Endothelial cell of umbilical vein (primary cell): ENCODE measurements at regions not wholly inside any gene's neighbourhood (a gene's known extent, or its start where the extent isn't known, plus 50 kb on each side); places are given as distances from the start of the nearest gene placed in this dataset.

Experiments
- BruUV-seq: library from RNA; stranded (reverse); fragments of 400-500 nt; replicated peaks from 2 replicates; lab custom pipeline; 2021; lab: Mats Ljungman, UMichigan
- CTCF ChIA-PET: fragments of 300-600, 350-600 bp; sonication (Branson Sonifier 250); formaldehyde crosslinking; loops from one replicate; lab custom pipeline; 2021; ENCODE audit warnings: antibody characterized with exemption, inconsistent platforms; lab: Charles Lee
- POLR2A ChIA-PET: fragments of 300-600, 350-600 bp; sonication (Branson Sonifier 250); formaldehyde crosslinking; loops from one replicate; lab custom pipeline; 2021; ENCODE audit warnings: antibody characterized with exemption, inconsistent platforms; lab: Charles Lee
- DNase-seq: peaks from one replicate; pipeline ENCODE4 v3.0.0-alpha.2; 2011; ENCODE audit warnings: low read depth, low spot score
- FAIRE-seq: peaks from 2 replicates; lab custom pipeline; 2011; peaks lifted over from hg19 to GRCh38; lab: Jason Lieb, UNC
- H2AFZ ChIP-seq: 2 replicates; pipeline ENCODE4 v1.6.0; 2012; ENCODE audit warnings: low read depth, low read length, control low read depth, inconsistent platforms
- H3K27ac ChIP-seq: 2 replicates; pipeline ENCODE4 v1.5.1; 2011; ENCODE audit warnings: low read depth, mild to moderate bottlenecking, control low read depth, low read length, moderate library complexity; ENCODE audit not compliant: insufficient read depth
- H3K27me3 ChIP-seq, 2 experiments: 2 replicates each; pipeline versions ENCODE4 v1.6.0 to v1.6.1; 2011; ENCODE audit warnings: low read length in 2 of 2, mixed read lengths in 1 of 2; ENCODE audit not compliant: control insufficient read depth in 2 of 2, insufficient read depth in 2 of 2
- H3K36me3 ChIP-seq, 2 experiments: 2 replicates in 1 of 2; 3 replicates in 1 of 2; pipeline ENCODE4 v1.5.1; 2011; ENCODE audit warnings: low read length in 2 of 2, mild to moderate bottlenecking in 1 of 2, moderate library complexity in 1 of 2; ENCODE audit not compliant: control insufficient read depth in 2 of 2, insufficient read depth in 2 of 2; ENCODE audit errors: extremely low read depth in 1 of 2
- H3K4me1 ChIP-seq: 3 replicates; pipeline ENCODE4 v1.5.1; 2011; ENCODE audit warnings: mild to moderate bottlenecking, low read length; ENCODE audit not compliant: control insufficient read depth, insufficient read depth; ENCODE audit errors: extremely low read depth
- H3K4me2 ChIP-seq: 2 replicates; pipeline ENCODE4 v1.6.1; 2011; ENCODE audit warnings: low read length, control low read depth, mixed read lengths; ENCODE audit not compliant: insufficient read depth
- H3K4me3 ChIP-seq, 3 experiments: fragments of 200-600 bp in 1 of 3; sonication (generic), shearing (Covaris generic) in 1 of 3; replicated peaks in 1 of 3; 2 replicates each; pipeline ENCODE4 v1.5.1; 2011 to 2016; ENCODE audit warnings: control low read depth in 3 of 3, low read length in 3 of 3, mild to moderate bottlenecking in 2 of 3, inconsistent platforms in 1 of 3, low read depth in 1 of 3, moderate library complexity in 1 of 3; ENCODE audit not compliant: insufficient read depth in 1 of 3
- H3K79me2 ChIP-seq: 2 replicates; pipeline ENCODE4 v1.6.0; 2012; ENCODE audit warnings: low read length, inconsistent platforms; ENCODE audit not compliant: control insufficient read depth, insufficient read depth
- H3K9ac ChIP-seq: replicated peaks from 2 replicates; pipeline ENCODE3; 2011; ENCODE audit warnings: low read length, control low read depth; ENCODE audit not compliant: insufficient read depth; ENCODE audit errors: extremely low read depth
- H3K9me1 ChIP-seq: replicated peaks from 3 replicates; pipeline ENCODE4 v1.6.0; 2011; ENCODE audit warnings: mild to moderate bottlenecking, low read length; ENCODE audit not compliant: control insufficient read depth, insufficient read depth; ENCODE audit errors: extremely low read depth
- H3K9me3 ChIP-seq: replicated peaks from 2 replicates; pipeline ENCODE4 v1.5.1; 2012; ENCODE audit warnings: low read length, inconsistent platforms; ENCODE audit not compliant: control insufficient read depth, insufficient read depth
- H4K20me1 ChIP-seq: replicated peaks from 2 replicates; pipeline ENCODE3; 2011; ENCODE audit warnings: mild to moderate bottlenecking, low read length; ENCODE audit not compliant: control insufficient read depth, insufficient read depth; ENCODE audit errors: extremely low read depth
- EZH2 ChIP-seq: IDR thresholded peaks from 2 replicates; pipeline ENCODE4 v1.6.1; 2012; ENCODE audit warnings: borderline replicate concordance, low read depth, mild to moderate bottlenecking, moderate library complexity, low read length, inconsistent platforms; ENCODE audit not compliant: severe bottlenecking
- FOS ChIP-seq: IDR thresholded peaks from 2 replicates; pipeline ENCODE4 v1.6.1; 2011; ENCODE audit warnings: mild to moderate bottlenecking, low read length, moderate library complexity, borderline replicate concordance; ENCODE audit not compliant: insufficient read depth
- GATA2 ChIP-seq: IDR thresholded peaks from 2 replicates; pipeline ENCODE4 v1.7.0; 2011; ENCODE audit warnings: low read depth, mild to moderate bottlenecking, moderate library complexity, mixed read lengths, low read length; ENCODE audit not compliant: insufficient read length, insufficient read depth
- JUN ChIP-seq: IDR thresholded peaks from 2 replicates; pipeline ENCODE4 v1.6.1; 2011; ENCODE audit warnings: borderline replicate concordance, low read depth; ENCODE audit not compliant: insufficient read length, insufficient read depth
- MYC ChIP-seq: IDR thresholded peaks from one replicate; pipeline ENCODE4 v1.6.1; 2011; ENCODE audit warnings: mild to moderate bottlenecking, low read depth, low read length
- POLR2A ChIP-seq: IDR thresholded peaks from 2 replicates; pipeline ENCODE4 v1.6.1; 2012; ENCODE audit warnings: low read depth, mild to moderate bottlenecking, control low read depth, low read length
- POLR2AphosphoS5 ChIP-seq: IDR thresholded peaks from 2 replicates; pipeline ENCODE4 v1.6.1; 2012; ENCODE audit warnings: low read depth, mild to moderate bottlenecking, control low read depth, low read length, moderate library complexity; ENCODE audit not compliant: insufficient read depth
- dilution Hi-C: fragments of 300-500 bp; cut with MboI; formaldehyde crosslinking; loops from one replicate; pipeline ENCODE4 v1.15.0; 2019; ENCODE audit warnings: low sequenced_read_pairs; ENCODE audit not compliant: extremely low pct_ligation_motif_present
- intact Hi-C: fragments of 100-400 bp; cut with micrococcal nuclease; formaldehyde crosslinking; loops from one replicate; pipeline ENCODE4 v1.10.0; 2022
- TF ChIP-seq, protein P1 (sequence below), 2 donors: IDR thresholded peaks; 1 replicate in 1 of 2; 2 replicates in 1 of 2; pipeline ENCODE4 v1.5.1; 2011; ENCODE audit warnings: low read length in 2 of 2, mild to moderate bottlenecking in 2 of 2, moderate library complexity in 2 of 2, control low read depth in 1 of 2, inconsistent platforms in 1 of 2, low read depth in 1 of 2; ENCODE audit not compliant: insufficient read depth in 1 of 2; ENCODE audit errors: extremely low read depth in 1 of 2
- TF ChIP-seq, protein P2 (sequence below): IDR thresholded peaks from 2 replicates; pipeline ENCODE4 v1.6.1; 2011; ENCODE audit not compliant: insufficient read depth, insufficient read length

DNA sequence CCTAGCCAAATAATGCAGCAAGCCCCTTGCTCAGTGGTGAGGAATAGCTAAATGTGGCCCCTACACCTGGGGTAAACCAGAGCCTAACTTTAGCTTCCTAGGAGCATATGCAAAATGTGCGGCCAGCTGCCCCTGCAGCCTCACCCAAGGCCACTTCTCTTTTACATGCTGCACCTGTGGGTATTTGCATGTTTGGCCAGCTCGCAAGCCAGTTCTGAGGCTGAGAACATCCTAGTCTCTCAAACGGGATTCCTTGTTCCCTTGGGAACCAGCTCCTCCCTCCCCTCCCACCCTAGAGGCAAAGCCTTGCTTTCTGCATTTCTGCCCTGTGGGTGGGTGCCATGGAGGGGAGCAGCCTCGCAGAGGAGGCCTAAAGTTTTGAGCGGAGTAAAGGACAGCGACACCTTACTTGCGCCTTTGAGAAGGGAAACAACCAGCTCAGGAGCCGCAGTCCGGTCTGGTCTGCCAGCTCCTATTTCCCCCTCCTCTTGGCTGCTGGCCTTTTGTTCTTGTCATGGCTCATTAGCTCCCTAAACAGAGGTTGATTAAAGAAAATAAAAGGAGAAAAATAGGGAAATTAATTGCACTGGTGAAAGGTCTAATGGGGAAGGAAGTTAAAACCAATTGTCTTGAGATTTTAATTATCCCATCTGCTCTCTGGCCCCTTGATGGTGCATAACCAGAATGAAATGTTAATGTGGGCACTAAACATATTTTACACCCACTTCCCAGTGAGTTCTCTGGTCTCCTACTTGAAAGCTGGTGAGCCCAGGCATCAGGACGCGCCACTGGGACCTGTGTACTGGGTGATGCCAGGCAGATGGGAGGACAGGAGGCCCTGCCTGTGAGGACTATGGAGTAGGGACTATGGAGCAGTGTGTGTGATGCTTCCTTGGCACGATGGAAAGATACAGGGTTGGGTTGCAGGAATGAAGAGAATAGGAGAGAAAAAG, 68.7 kb downstream of the TEX35 start:
- no peak for FAIRE-seq
- Histone ChIP-seq H3K27ac (no peak overlapping the region), H3K4me2 (no peak overlapping the region), H3K27me3 (peaks cover 5 to 11% of the 10 kb centered on the region in 2 experiments), H3K9me3 (no peaks in the 10 kb centered on the region), H3K9me1 (no peaks in the 10 kb centered on the region), H4K20me1 (no peaks in the 10 kb centered on the region), H3K36me3 (no peaks in the 10 kb centered on the region), H3K79me2 (no peaks in the 10 kb centered on the region), H3K4me3 (no peak overlapping the region), H2AFZ (no peak overlapping the region), H3K4me1 (no peaks in the 10 kb centered on the region), H3K9ac (no peak overlapping the region)
- intact Hi-C loops (no loop called here), dilution Hi-C loops (no loop called here)
- ChIA-PET CTCF (interaction anchor here (0.9 to 1.2 kb wide), 4 partner anchors 8 to 192 kb away, joined by 3 to 5 read pairs (median 4); no protein-coding TSS in a partner anchor), POLR2A (no interaction called here)
- DNase-seq: no peak
- TF ChIP-seq, protein P1, sequence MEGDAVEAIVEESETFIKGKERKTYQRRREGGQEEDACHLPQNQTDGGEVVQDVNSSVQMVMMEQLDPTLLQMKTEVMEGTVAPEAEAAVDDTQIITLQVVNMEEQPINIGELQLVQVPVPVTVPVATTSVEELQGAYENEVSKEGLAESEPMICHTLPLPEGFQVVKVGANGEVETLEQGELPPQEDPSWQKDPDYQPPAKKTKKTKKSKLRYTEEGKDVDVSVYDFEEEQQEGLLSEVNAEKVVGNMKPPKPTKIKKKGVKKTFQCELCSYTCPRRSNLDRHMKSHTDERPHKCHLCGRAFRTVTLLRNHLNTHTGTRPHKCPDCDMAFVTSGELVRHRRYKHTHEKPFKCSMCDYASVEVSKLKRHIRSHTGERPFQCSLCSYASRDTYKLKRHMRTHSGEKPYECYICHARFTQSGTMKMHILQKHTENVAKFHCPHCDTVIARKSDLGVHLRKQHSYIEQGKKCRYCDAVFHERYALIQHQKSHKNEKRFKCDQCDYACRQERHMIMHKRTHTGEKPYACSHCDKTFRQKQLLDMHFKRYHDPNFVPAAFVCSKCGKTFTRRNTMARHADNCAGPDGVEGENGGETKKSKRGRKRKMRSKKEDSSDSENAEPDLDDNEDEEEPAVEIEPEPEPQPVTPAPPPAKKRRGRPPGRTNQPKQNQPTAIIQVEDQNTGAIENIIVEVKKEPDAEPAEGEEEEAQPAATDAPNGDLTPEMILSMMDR (IDR thresholded peaks at IDR 0.05; ENCODE audit: extremely low read depth in 1 of 2, insufficient read depth in 1 of 2, low read depth in 1 of 2, low read length in 2 of 2): no peak
- TF ChIP-seq POLR2A: no peak
- no peak for TF ChIP-seq JUN
- no peak for TF ChIP-seq EZH2
- TF ChIP-seq FOS: no peak
- TF ChIP-seq, protein P2, sequence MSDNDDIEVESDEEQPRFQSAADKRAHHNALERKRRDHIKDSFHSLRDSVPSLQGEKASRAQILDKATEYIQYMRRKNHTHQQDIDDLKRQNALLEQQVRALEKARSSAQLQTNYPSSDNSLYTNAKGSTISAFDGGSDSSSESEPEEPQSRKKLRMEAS: no peak
- no peak for TF ChIP-seq POLR2AphosphoS5
- TF ChIP-seq GATA2: no peak
- no peak for TF ChIP-seq MYC
- no TSS peak for BruUV-seq
